Stimulated activated naive CD8-positive, alpha-beta T cell treated with anti-CD3 and anti-CD28 coated beads, Interleukin-15, amount 100 ng/mL, for 72 hours (primary cell): ENCODE measurements at regions not wholly inside any gene's neighbourhood (a gene's known extent, or its start where the extent isn't known, plus 50 kb on each side); places are given as distances from the start of the nearest gene placed in this dataset.
"Not testable (repeated sequence)": the region's sequence is repeated elsewhere in the genome, so short reads cannot be mapped to it uniquely, and the experiment has no call there.

Experiments
- ATAC-seq: fragments of 150-1000 bp; cut with Tn5 transposase; 2 replicates; pipeline ENCODE4 v1.10.0; 2021; ENCODE audit warnings: mild to moderate bottlenecking, moderate library complexity
- DNase-seq, 2 donors: peaks; one replicate each; pipeline ENCODE4 v3.0.0; 2021 to 2022
- H3K27ac Mint-ChIP-seq, 2 donors: one replicate each; pipeline ENCODE4 v1.8.0; 2022; ENCODE audit warnings: mild to moderate bottlenecking in 2 of 2, mixed read lengths in 2 of 2, moderate library complexity in 2 of 2
- H3K27me3 Mint-ChIP-seq: one replicate; pipeline ENCODE4 v1.8.0; 2022; ENCODE audit warnings: mixed read lengths
- H3K4me1 Mint-ChIP-seq: one replicate; pipeline ENCODE4 v1.8.0; 2022; ENCODE audit warnings: mild to moderate bottlenecking, mixed read lengths
- H3K4me3 Mint-ChIP-seq, 2 donors: one replicate each; pipeline ENCODE4 v1.8.0; 2022; ENCODE audit warnings: mild to moderate bottlenecking in 2 of 2, mixed read lengths in 2 of 2, moderate library complexity in 1 of 2
- H3K9me3 Mint-ChIP-seq, 2 donors: one replicate each; pipeline ENCODE4 v1.8.0; 2022; ENCODE audit warnings: mixed read lengths in 2 of 2

DNA sequence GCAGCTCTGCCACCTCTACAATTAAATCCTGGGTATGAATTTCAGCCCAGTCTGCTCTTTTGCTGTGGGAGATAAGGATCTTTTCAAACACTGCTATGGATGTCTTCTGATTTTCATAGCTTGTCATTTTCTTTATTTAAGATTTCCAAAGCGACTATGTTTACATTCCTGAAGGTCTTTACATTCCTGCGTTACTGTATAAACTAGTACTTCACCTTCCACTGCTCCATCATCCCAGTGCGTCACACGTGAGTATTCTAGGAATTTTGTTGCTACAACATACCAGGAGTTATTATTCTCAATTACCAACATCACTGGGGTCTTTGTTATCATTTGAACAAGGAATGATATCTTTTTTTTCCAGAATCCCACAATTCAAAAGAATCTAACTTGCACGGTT, 944.7 kb downstream of the SORCS3 start:
- no peak for DNase-seq
- no peak overlapping the region for H3K4me3 Mint-ChIP-seq
- H3K27ac Mint-ChIP-seq: no peak overlapping the region
- ATAC-seq: no peak
- no peaks in the 10 kb centered on the region for H3K9me3 Mint-ChIP-seq
- no peaks in the 10 kb centered on the region for H3K4me1 Mint-ChIP-seq
- H3K27me3 Mint-ChIP-seq: no peaks in the 10 kb centered on the region

DNA sequence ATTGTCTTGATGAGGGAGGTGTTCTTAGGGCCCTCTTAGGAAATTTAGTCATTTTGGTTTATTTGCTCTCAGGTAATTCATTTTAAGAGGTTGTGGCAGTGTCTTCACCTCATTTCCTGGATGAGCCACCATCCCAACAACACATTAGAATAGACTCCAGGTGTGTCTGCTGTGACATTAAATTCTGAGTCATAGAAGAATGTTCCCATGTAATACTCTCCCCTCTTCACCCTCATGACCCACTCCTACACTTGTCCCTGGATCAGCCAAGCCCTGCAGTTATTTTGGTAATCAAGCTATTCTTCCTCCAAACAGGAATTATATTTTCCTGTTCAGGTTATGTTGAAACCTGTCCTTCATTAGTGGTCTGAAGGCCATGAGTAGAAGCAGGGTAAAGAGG, 944.1 kb downstream of the SORCS3 start:
- no peaks in the 10 kb centered on the region for H3K4me1 Mint-ChIP-seq
- H3K4me3 Mint-ChIP-seq: no peak overlapping the region
- no peaks in the 10 kb centered on the region for H3K9me3 Mint-ChIP-seq
- H3K27ac Mint-ChIP-seq: no peak overlapping the region
- no peak for DNase-seq
- H3K27me3 Mint-ChIP-seq: no peaks in the 10 kb centered on the region
- no peak for ATAC-seq

DNA sequence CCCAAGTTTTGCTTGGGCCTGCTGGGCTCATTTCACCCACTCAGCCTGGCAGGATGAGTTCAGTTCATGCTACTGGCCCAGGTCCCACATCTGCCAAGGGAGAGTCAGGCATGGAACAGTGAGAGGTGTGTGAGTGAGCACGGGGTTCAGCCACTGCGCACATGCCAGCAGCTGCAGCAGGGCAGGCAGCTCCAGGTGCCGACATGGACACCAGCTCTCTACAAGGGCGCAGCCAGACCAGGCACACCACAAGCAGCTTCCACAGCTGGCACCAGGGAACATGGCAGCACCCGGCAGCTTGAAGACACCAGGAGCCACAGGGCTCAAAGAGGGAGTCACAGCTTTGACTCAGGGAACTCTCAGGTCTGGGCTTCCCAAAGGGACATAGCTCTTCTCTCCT, 938.0 kb downstream of the SORCS3 start:
- Mint-ChIP-seq H3K4me1 (no peaks in the 10 kb centered on the region), H3K9me3 (peaks cover 6 to 20% of the 10 kb centered on the region in 2 donors), H3K27ac (no peak overlapping the region), H3K27me3 (no peaks in the 10 kb centered on the region), H3K4me3 (no peak overlapping the region)
- DNase-seq (no peak), ATAC-seq (no peak)

DNA sequence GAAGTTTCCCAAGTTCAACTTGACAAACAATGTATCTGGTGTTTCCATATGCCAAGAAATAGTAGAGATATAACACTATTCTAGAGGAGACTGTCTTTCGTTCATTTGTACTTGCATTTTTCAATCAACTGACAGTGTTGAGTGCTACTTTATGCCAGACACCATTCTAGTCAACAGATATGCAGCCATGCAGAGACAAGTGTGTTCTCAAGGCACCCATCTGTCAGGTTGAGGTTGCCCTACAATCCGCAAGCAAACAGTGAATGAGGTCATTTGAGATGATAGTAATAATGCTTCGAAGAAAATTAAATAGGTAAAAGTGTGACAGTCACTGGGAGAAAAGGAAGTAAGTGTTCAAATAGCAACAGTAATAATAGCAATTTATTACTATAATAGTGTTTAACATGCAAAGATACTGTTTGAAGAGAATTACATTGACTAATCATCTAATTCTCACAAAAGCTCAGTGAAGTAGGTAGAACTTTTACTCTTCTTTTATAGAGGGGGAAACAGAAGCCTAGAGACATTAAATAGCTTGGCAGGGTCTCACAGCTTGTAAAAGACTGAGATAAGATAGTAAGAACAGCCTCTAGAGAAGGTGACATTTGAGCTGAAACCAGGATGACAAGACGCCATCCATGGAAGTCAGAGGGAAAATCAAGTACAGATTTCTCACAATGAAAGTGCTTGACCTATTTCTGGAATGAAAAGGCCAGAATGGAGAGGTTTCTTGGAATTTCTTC, 936.9 kb downstream of the SORCS3 start:
- H3K9me3 Mint-ChIP-seq: peaks cover 12 to 27% of the 10 kb centered on the region in 2 donors
- no peak for ATAC-seq
- no peak overlapping the region for H3K4me3 Mint-ChIP-seq
- H3K4me1 Mint-ChIP-seq: no peaks in the 10 kb centered on the region
- H3K27me3 Mint-ChIP-seq: no peaks in the 10 kb centered on the region
- H3K27ac Mint-ChIP-seq: no peak overlapping the region
- DNase-seq: no peak

DNA sequence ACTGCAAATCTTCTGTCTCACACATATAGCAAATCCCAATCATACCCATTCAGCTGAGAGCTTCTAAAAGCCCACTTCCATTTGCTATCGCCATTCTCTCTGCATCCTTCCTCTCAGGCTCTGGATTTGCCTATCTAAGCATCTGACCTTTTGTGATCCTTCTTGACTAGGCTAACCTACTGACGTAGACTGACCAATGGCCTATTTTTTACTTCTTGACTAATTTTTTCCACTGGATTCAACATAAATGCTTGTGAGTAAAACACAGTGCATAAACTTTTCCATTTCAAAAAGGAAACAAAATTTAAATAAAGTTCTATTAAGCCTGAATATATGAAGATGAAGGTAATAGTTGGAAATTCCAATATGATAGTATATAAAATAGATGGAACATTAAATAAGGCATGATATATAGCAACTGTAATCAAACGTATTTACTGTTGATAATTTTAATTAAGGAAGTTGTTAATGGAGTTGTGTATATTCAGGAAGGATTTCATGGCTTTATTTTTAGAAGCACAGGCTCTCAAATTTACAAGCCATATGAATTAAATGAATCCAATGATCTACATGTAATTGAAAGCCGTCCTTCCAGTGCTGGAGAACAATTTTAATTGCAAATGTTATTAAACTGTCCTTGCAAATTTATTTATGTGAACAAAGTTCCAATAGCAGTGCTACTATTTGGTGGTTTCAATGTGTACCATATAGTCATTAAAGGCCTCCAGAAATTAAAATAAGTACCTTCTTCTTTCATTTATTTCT, 918.4 kb downstream of the SORCS3 start:
- no peak overlapping the region for H3K4me3 Mint-ChIP-seq
- H3K27me3 Mint-ChIP-seq: no peaks in the 10 kb centered on the region
- H3K9me3 Mint-ChIP-seq: peaks cover 0 to 7% of the 10 kb centered on the region in 2 donors
- DNase-seq (no peak), ATAC-seq (no peak)
- no peaks in the 10 kb centered on the region for H3K4me1 Mint-ChIP-seq
- H3K27ac Mint-ChIP-seq: no peak overlapping the region

DNA sequence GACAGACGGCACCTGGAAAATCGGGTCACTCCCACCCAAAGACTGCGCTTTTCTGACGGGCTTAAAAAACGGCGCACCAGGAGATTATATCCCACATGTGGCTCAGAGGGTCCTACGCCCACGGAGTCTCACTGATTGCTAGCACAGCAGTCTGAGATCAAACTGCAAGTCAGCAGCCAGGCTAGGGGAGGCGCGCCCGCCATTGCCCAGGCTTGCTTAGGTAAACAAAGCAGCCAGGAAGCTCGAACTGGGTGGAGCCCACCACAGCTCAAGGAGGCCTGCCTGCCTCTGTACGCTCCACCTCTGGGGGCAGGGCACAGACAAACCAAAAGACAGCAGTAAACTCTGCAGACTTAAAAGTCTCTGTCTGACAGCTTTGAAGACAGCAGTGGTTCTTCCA, 909.4 kb downstream of the SORCS3 start:
- not testable (repeated sequence) for H3K4me1 Mint-ChIP-seq, H3K27me3 Mint-ChIP-seq, H3K9me3 Mint-ChIP-seq, DNase-seq, ATAC-seq, H3K4me3 Mint-ChIP-seq, H3K27ac Mint-ChIP-seq

DNA sequence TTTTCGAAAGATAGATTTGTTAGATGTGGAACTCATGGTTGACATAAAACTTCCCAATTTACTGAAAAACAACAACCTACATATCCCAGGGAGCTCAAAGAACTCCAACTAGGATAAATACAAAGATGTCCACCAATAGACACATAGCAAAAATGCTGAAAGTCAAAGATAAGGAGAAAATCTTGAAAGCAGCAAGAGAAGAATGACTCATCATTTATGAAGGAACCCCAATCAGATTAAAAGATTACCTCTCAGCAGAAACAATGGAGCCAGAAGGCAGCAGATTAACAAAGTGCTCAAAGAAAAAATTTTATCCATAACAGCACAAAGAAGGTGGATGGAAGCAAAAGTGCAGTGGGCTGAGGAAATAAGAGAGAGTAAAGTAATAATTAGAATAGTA, 908.6 kb downstream of the SORCS3 start:
- DNase-seq (no peak), ATAC-seq (no peak)
- Mint-ChIP-seq H3K27ac (peak overlapping the region in 1 of 2 donors; percentile 48), H3K27me3 (no peaks in the 10 kb centered on the region), H3K4me3 (no peak overlapping the region), H3K4me1 (no peaks in the 10 kb centered on the region), H3K9me3 (peaks cover 7% of the 10 kb centered on the region in 2 donors)

DNA sequence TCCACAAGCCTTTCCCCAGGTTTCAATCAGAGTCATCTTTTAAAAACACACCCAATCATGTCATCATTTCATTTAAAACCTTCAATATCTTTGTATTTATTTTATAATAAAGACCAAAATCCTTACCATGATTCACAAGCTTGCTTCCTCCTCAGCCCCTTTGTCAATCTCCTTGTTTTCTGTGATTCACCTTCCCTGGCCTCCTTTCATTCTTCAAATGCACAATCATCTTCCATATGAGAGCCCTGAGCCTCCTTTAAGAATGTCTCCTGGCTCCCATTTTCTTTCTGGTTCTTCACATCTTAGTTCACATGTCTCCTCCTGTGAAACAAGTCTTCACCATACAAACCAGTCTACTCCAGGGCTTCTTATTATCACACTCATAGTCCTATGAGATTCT, 904.0 kb downstream of the SORCS3 start:
- H3K9me3 Mint-ChIP-seq: peaks cover 6 to 13% of the 10 kb centered on the region in 2 donors
- no peaks in the 10 kb centered on the region for H3K27me3 Mint-ChIP-seq
- no peak for ATAC-seq
- H3K27ac Mint-ChIP-seq: no peak overlapping the region
- DNase-seq: no peak
- H3K4me3 Mint-ChIP-seq: no peak overlapping the region
- no peaks in the 10 kb centered on the region for H3K4me1 Mint-ChIP-seq

DNA sequence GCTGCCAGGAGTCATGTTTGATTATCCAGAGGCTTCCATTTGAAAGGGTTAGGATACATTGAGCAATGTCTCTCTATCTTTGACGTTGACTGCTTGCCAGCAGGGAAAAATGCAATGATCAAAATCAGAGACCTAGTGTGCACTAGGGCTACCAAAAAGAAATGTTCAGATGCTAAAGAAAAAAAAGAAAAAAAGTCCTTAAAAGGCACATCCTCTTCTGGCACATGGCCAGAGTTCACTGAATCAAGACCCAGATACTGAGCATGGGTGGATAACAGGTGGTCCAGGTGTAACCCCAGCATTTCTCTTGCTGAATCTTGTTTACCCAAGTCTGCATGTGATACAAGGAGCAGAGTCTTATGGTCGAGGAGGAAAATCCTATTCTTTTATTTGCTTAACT, 899.3 kb downstream of the SORCS3 start:
- Mint-ChIP-seq H3K4me1 (no peaks in the 10 kb centered on the region), H3K27me3 (no peaks in the 10 kb centered on the region), H3K9me3 (peaks cover 0 to 16% of the 10 kb centered on the region in 2 donors), H3K27ac (no peak overlapping the region), H3K4me3 (no peak overlapping the region)
- ATAC-seq (no peak), DNase-seq (no peak)

DNA sequence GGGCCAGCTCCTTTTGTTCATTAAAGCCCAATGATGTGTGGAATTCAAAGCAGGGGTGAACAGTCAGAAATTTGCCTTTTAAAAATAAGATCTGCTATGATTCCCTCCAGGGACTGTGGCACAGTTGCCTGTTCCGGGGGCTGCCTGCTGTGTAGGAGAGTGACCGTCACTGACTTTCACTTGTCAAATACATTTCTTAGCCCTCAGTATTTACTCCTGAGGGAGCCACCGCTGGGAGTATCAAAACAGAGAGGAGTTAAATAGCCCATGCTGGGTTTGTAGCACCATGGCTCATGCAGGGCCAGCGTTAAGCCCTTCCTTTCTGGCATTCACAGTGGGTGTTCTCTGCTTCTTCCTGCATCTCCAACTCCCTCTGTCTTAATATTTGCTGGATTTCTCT, 897.8 kb downstream of the SORCS3 start:
- ATAC-seq (no peak), DNase-seq (no peak)
- H3K27me3 Mint-ChIP-seq: no peaks in the 10 kb centered on the region
- H3K9me3 Mint-ChIP-seq: peaks cover 7 to 8% of the 10 kb centered on the region in 2 donors
- H3K27ac Mint-ChIP-seq: no peak overlapping the region
- no peaks in the 10 kb centered on the region for H3K4me1 Mint-ChIP-seq
- H3K4me3 Mint-ChIP-seq: no peak overlapping the region

DNA sequence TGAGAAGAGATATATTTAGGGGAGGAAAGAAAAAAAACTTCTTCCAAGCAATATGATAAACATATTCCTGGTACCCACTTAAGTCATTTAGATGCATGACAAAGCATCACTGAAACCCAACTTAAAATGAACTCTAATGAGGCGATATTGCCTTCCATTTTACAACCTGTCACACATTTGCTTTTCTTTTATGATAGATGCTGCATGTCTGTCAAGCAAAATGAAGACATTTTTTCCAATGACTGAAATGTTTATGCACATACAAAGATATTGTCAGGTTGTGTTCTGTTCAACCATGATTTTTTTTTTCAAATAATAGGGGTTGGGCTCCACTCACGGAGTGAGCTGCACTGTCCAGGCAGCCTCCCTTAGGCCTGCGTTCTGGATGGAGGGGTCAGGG, 894.4 kb downstream of the SORCS3 start:
- H3K27ac Mint-ChIP-seq: no peak overlapping the region
- no peaks in the 10 kb centered on the region for H3K27me3 Mint-ChIP-seq
- ATAC-seq: no peak
- H3K9me3 Mint-ChIP-seq: peaks cover 8 to 16% of the 10 kb centered on the region in 2 donors
- no peaks in the 10 kb centered on the region for H3K4me1 Mint-ChIP-seq
- DNase-seq: no peak
- H3K4me3 Mint-ChIP-seq: no peak overlapping the region

DNA sequence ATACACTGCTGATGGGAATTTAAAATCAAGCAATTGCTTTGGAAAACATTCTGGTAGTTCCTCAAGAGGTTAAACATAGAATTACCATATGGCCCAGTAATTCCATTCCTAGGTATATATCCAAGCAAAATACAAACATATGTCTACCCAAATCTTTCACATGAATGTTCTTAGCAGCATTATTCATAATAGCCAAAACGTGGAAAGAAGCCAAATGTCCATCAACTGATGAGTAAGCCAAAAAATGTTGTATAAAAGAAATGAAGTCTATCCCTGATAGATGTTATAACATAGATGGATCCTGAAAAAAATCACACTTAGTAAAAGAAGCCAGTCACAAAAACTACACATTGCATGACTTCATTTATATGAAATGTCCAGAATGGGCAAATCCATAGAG, 893.0 kb downstream of the SORCS3 start:
- H3K4me3 Mint-ChIP-seq: no peak overlapping the region
- no peak for DNase-seq
- peaks cover 5 to 16% of the 10 kb centered on the region in 2 donors for H3K9me3 Mint-ChIP-seq
- no peaks in the 10 kb centered on the region for H3K27me3 Mint-ChIP-seq
- ATAC-seq: no peak
- no peaks in the 10 kb centered on the region for H3K4me1 Mint-ChIP-seq
- H3K27ac Mint-ChIP-seq: no peak overlapping the region

DNA sequence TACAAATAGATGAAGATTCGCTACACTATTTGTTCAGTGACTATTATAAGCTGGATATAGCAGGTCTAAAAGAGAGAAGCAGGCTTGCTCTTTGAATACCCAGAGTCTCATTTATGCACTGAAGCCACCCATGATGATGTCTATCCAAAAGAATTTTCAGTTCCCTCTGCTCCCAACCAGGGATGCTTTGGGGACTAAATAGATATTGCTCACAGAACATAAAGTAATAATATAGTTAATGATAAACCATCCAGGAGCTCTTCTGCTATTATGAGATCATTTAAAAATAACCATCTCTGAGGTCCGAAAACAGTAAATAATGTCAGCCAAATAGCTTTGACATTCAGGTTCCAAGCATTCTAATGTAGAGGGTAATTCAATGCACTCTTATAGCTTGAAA, 875.4 kb downstream of the SORCS3 start:
- Mint-ChIP-seq H3K27me3 (no peaks in the 10 kb centered on the region), H3K4me1 (no peaks in the 10 kb centered on the region), H3K4me3 (no peak overlapping the region), H3K27ac (no peak overlapping the region), H3K9me3 (peaks cover 0 to 11% of the 10 kb centered on the region in 2 donors)
- ATAC-seq: no peak
- no peak for DNase-seq

DNA sequence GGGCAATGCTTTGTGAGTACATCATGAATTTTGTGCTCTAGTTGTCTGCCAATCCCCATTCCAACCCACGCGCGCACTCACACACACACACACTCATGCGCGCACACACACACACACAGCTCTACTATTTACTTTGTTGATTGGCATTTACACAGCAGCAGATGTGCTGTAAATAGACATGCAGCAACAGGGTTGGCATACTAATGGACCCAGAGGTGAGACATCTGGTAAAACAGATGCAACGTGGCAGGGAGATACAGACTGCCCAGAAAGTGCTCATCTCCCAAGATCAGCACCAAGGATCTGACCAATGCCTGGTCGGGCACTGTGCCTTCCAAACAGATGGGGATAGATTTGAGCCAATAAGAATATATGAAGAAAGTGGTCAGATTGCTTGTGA, 873.0 kb downstream of the SORCS3 start:
- Mint-ChIP-seq H3K27me3 (no peaks in the 10 kb centered on the region), H3K27ac (peak overlapping the region in 1 of 2 donors; percentile 73), H3K4me1 (no peaks in the 10 kb centered on the region), H3K4me3 (no peak overlapping the region), H3K9me3 (peaks cover 0 to 11% of the 10 kb centered on the region in 2 donors)
- DNase-seq (no peak), ATAC-seq (no peak)

DNA sequence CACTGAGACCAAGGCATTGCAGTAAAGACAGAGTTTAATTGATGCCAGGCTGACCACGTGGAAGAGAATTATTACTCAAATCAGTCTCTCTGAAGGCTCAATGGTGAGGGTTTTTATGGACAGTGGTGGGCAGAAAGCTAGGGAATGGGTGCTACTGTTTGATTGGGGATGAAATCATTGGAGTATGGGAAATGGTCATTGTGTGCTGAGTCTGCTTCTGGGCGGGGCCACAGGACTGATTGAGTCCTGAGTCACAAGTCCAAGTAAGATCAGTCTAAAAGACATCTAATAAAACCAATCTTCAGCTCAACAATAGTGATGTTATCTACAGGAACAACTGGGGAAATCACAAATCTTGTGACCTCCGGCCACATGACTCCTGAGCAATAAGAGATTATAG, 868.4 kb downstream of the SORCS3 start:
- Mint-ChIP-seq H3K4me1 (no peaks in the 10 kb centered on the region), H3K27me3 (no peaks in the 10 kb centered on the region), H3K4me3 (no peak overlapping the region), H3K9me3 (peaks cover 0 to 11% of the 10 kb centered on the region in 2 donors), H3K27ac (peak overlapping the region in 1 of 2 donors; percentile 57)
- DNase-seq: no peak
- no peak for ATAC-seq

DNA sequence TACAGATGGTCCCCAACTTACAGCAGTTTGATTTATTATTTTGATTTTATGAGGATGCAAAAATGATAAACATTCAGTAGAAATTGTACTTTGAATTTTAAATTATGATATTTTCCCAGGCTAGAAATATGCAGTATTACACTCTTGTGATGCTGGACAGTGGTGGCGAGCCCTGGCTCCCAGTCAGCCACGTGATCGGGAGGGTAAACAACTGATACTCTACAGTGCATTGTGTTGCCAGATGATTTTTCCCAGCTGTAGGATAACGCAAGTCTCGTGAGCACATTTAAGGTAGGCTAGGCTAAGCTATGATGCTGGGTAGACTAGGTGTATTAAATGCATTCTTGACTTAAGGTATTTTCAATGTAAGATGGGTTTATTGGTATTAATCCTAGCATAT, 865.2 kb downstream of the SORCS3 start:
- no peaks in the 10 kb centered on the region for H3K9me3 Mint-ChIP-seq
- no peak overlapping the region for H3K4me3 Mint-ChIP-seq
- no peak overlapping the region for H3K27ac Mint-ChIP-seq
- no peaks in the 10 kb centered on the region for H3K27me3 Mint-ChIP-seq
- no peaks in the 10 kb centered on the region for H3K4me1 Mint-ChIP-seq
- no peak for DNase-seq
- no peak for ATAC-seq
